NCI-H1417 (cell line): ENCODE measurements at regions not wholly inside any gene's neighbourhood (a gene's known extent, or its start where the extent isn't known, plus 50 kb on each side); places are given as distances from the start of the nearest gene placed in this dataset.
"Not testable (repeated sequence)": the region's sequence is repeated elsewhere in the genome, so short reads cannot be mapped to it uniquely, and the experiment has no call there.

Experiments
- DNase-seq, 3 experiments: peaks; one replicate each; lab custom pipeline; 2025; lab: John Stamatoyannopoulos, UW

DNA sequence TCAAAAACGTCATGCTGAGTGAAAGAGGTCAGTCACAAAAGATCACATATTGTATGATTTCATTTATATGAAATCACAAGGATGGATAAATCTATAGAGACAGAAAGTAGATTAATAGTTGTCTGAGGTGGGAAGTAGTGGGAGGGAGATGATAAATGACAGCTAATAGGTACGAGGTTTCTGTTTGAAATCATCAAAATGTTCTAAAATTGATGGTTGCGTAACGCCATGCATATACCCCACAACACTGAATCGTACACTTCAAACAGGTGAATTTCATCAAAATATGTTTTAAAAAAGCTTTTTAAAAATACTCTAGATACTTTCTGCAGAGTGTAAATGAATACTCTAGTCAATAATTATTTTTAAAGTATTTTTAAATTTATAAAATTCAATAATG is 303.0 kb upstream of the STAC start:
- no peak for DNase-seq

DNA sequence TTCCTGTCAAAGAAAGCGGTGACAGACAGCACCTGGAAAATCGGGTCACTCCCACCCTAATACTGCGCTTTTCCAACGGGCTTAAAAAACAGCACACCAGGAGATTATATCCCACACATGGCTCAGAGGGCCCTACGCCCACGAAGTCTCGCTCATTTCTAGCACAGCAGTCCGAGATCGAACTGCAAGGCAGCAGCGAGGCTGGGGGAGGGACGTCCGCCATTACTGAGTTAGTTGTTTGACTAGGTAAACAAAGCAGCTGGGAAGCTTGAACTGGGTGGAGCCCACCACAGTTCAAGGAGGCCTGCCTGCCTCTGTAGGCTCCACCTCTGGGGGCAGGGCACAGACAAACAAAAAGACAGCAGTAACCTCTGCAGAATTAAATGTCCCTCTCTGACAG is 297.3 kb upstream of the STAC start:
- not testable (repeated sequence) for DNase-seq

DNA sequence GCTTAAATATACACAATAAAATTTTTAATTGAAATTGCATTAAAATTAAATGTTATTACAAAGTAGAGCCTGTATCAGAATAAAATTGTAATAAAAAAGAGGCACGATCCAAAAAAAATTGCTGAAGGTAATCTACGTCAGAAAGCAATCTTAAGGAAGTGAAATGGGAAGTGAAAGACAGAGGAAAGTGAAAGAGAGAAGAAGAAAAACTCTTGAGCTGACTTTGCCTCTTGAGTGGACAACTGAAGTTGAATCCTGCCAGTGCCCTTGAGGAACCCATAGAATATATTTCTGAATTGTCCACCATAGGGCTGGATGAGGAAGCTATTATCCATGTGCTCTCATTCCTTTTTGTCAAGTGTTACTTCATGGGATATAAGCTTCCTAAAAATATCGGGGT is 285.1 kb upstream of the STAC start:
- no peak for DNase-seq

DNA sequence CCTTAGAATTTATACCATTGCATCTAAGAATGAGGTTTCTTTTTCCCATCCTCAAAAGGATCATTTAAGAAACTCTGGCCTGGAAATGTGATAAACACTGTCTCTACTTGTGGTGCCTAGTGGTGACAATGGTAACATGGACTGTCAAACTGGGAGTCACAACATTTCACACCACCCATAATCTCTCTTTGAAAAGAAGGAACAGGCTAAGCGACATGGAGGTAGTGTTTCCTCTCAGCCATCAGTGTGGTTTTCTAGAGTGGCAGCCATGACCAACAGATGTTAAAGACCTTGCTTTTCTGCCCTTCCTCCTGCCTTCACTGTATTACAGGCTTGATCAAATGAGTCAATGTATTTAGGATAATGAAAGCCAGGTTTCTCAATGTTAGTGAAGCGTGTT is 283.1 kb upstream of the STAC start:
- no peak for DNase-seq

DNA sequence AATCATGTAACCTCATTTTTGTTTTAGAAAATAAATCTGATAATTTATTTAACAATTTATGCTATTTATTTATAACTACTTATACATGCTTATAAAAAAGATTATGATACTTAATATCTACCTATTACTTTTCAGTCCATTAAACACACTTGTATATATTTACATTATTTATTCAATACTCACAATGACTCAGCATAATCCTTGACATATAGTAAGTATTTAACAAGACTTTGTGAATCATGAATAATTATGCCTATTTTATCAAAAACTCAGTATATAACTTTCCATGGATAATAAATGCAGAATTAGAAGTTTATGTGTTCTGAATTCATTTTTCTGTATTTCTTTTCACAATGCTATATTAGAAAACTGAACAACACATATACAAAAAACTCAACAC is 266.0 kb upstream of the STAC start:
- DNase-seq, result no peak

DNA sequence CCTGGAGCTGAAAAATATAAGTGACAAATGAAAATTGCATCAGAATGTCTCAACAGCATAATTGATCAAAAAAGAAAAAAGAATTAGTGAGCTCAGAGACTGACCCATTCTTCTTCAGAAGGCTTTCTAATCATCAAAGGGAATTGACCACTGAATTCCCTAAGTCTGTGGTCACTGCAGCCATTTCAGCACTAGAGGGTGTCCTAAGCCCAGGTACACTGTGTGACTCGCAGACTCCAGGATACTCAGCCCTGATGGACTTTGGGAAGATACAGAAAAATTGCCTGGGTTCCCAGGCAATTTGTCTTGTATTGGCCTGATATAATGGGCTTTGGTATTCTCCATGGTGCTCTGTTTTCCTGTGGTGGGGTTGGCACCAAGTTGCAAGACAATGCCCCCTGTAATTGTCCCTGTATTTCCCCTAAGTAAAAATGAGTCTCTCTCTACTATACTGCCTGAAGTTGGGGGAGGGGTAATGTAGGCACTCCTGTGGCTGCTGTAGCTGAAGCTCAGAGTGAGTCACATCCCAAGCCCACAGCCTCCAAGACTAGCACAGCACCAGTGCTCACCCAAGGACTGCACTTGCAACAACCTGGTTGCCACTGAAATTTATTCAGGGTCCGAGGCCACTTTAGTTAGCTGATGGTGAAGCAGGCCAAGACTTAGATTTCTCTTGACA is 256.0 kb upstream of the STAC start:
- DNase-seq, result peak in 1 of 3 experiments; percentile 23

DNA sequence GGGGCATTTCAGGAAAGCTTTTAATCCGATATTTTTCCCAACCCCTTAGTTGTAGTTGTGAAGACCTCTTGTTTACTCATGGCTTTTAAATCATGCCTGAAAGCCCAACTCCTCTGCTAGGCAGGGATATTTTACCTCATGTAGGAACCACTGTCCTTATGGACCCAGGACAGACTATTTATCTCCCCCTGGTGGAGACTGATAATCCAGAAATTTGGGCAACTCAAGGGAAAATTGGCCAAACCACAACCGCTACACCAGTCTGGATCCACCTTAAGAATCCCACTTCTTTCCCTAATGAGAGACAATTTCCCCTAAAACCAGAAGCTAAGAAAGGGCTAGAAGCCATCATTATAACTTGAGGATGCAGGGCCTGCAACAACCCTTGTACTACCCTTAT is 248.1 kb upstream of the STAC start:
- no peak for DNase-seq

DNA sequence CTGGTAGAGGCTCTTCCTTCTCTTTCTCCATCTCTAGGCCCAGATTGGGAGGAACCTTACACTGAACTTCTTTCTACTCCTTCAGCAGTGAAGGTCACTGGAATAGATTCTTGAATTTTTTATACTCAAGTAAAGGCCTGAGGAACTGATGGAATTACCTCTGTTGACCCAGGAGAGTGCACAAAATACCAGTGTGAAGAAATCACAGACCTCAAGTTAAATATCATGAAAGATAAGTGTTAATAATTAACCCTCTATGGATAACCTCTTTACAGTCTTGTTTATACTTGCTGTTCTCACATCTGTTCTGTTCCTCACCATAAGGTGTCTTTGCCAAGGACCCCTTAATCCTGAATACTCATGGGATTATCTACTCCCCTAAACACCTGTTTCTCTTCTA is 244.4 kb upstream of the STAC start:
- no peak for DNase-seq

DNA sequence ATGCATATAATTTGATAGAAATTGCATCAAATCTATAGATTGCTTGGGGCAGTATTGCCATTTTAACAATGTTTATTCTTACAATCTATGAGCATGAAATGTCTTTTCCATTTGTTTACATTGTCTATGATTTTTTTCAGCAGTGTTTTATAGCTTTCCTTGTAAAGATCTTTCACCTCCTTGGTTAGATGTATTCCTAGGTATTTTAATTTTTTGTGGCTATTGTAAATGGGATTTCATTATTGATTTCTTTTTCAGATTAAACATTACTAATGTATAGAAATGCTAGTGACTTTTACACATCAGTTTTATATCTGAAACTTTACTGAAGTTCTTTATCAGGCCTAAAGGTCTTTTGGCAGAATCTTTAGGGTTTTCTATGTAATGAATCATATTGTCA is 237.6 kb upstream of the STAC start:
- DNase-seq, result no peak

DNA sequence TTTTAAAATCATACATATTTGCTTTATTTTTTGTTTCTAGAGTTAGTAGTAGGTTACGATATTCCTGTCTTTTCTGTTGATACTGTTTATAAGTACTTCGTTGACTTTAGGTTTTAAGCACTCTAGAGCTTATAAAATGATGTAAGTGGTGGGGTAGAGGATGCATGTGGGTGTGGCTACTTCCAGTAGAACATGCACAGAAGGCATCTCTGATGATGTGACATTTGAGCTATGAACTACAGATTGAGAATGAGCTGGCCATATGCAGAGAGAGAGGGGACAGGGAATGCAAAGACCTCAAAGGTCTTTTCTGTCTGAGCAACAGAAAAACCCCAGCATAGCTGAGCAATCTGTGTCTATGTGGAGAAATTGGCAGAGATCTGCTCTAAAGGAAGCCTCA is 233.9 kb upstream of the STAC start:
- DNase-seq, result no peak

DNA sequence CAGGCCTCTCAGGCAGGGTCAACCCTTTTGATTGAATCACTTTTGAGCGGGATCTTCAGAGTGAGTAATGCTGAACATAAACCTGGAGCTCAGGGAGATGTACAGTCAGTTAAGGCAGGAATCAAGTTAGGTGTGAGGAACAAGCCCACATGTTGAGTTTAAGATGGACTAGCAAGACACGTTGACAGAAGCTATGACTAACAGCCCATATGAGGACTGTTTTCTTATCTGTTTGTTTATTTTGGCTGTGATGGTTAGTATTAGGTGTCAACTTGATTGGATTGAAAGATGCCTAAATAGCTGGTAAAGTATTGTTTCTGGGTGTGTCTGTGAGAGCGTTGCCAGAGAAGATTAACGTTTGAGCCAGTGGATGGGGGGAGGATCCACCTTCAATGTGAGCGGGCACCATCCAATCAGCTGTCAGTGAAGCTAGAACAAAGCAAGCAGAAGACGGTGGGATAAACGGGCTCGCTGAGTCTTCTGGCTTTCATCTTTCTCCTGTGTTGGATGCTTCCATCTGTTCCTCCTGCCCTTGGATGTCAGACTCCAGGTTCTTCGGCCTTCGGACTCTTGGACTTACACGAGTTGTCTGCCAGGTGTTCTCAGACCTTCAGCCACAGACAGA is 232.3 kb upstream of the STAC start:
- DNase-seq, result no peak

DNA sequence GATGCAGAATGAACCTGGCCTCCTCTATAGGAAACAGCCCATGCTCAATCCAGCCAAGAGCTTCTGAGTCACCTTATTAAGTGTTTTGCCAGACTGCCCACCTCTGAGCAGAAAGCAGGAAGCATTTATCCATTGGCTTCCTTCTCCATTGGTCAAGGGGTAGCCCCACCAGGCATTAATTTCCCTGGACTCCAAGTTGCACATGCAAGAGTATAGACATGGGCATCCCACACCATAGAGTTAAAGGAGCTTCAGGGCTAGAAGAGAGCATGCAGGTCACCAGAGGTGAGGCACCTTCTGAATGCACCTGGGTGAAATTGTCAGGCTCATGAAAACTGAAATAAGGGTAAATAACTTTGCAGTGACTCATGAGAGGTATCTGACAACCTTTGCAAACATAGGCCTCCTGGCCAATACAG is 230.8 kb upstream of the STAC start:
- no peak for DNase-seq

DNA sequence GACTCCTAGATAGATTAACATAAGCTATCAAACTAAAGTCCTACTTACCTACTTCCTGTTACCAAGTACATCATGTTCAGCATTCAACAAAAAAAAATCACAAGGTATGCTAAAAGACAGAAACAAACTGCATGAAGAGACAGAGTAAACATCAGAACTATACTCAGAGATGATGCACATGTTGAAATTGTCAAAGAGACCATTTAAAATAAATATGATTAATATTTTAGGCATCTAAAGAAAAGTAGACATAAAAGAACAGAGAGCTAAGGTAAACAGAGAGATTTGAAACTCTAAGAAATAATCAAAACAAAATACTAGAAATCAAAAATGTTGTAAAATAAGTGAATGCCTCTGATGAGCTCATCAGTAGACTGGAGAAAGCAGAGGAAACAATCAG is 224.8 kb upstream of the STAC start:
- DNase-seq, result no peak

DNA sequence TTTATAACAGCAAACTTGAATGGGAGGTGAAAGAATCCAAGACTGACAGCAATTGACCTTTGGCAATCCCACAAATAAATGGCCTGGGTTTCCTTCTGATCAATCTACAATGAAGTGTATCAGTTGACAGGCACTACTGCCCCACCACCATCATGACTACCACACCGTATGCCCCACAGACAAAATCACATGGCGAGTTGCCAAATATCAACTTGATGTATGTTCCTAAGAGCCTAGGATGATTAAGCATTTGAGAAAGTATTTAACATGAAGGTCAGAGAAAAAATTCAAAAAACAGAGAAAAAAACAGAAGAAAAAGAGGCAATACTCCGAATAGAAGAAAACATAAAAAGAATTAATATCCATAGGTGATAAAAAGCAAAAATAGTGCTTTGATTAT is 215.9 kb upstream of the STAC start:
- no peak for DNase-seq

DNA sequence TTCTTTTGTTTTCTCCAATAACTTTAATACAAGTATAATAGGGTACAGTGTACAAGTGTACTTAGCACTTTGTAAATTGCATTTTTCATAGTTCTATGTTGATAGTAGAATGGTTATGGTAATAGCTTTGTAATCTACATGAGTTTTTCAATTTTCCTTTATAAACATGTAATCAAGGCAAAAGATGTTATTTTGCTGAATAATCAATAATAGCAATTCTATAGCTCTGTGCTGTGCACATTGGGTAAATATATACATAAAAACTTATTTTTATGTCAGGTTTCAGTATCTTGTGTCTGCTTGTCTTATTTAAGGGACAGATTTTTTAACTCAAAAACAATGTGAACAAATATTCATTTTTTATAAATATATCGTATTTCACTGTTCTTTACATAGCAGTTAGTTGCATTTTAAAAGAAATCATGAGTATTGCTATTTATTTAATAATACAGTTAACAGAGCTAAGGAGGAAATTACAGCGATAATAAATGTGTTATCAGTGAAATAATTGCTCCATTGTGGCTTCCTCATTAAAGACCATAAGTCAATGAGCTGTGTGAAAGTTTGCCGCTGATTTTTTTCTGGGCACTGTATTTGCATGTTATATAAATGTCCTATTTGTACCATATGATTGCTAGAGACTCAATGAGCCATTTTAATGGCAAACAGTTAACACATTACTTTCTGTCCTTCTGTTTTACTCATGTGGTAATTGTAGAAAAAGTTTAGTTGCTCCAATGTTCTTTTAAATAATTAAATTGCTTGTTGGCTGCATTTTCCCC is 214.6 kb upstream of the STAC start:
- DNase-seq, result peak in 1 of 3 experiments; percentile 0

DNA sequence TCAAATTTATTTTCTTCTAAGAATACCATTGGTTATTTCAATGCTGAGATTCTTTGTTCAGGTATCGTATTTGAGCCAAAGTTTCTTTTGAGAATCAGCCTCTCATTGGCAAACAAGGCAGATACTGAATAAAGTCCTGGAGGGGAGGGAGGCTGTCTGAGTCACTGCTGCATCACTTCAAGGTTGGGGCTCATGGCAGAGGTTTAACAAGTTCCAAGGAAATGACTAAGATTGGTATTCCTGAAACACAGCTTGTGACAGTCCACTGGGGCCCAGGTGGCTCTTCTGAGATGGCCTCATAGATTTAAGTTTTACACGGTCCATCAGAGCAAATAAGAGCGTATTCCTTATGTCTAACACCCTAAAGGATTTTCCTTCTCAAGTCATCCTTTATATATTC is 213.8 kb upstream of the STAC start:
- DNase-seq, result no peak

DNA sequence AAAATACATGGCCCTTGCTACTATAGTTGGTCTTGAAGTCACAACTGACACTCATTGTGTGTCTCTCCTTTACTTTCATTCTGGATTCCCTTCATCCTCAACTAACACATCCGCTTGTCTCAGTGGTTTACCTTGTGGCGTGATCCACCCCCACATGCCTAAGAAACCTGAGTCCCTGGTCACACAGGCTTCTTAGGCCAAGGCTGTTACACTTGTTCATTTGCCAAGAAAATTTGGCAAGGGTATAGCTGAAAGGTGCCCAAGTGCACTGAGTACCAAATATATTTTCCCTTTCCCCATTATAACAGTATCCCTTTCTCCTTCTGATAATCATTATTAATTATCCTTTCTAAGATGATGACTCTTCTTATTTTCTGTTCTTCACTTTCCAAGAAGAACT is 207.6 kb upstream of the STAC start:
- DNase-seq, result no peak

DNA sequence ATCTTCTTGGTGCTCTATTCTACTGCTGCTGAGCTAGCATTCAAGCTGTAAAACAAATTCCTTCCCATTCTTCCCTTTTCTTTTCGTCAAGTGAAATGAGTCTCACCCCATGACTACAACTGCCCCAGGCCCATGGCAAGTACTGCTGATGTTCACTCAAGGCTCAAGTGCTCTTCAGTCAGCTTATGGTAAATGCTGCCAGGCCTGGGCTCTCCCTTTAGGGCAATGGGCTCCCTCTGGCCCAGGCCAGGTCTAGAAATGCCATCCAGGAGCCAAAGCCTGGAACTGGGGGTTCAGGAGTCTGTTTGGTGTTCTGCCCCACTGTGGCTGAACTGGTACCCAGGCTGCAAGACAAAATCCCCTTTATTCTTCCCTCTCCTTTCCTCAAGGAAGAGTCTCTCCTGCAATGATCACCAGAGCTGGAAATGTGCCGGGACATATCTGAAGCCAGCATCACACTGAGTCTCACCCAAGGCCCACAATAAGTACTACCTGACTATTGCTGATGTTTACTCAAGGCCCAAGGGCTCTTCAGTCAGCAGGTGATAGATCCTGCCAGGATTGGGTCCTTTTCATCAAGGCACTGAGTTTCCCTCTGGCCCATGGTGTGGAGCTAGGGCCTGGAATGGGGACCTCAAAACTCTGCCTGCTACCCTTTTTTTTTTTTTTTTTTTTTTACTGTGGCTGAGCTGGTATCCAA is 205.0 kb upstream of the STAC start:
- peak in 2 of 3 experiments; percentile 9 to 30 for DNase-seq

DNA sequence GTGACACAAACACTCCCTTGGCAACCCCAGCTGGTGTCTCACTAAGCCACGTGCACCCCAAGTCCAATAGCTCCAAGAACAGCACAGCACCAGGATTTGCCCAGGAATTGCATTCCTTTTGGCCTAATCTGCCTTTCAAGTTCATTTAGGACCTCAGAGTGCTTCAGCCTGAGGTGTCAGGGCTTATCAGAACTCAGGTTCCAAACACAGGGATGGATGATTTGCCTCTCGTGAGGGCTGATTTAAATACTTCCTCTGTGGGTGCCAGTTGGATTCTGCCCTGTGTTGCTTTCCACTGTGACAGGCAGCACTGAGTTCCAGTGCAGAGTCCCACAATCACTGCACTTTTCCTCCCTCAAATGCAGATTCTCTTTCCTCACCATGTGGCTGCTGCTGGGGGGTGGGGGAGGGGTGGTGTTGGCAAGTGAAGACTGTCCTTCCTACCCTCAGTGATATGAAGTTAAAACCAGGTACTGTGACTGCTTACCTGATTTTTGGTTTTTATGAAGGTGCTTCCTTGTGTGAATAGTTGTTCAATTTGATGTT is 204.3 kb upstream of the STAC start:
- no peak for DNase-seq

DNA sequence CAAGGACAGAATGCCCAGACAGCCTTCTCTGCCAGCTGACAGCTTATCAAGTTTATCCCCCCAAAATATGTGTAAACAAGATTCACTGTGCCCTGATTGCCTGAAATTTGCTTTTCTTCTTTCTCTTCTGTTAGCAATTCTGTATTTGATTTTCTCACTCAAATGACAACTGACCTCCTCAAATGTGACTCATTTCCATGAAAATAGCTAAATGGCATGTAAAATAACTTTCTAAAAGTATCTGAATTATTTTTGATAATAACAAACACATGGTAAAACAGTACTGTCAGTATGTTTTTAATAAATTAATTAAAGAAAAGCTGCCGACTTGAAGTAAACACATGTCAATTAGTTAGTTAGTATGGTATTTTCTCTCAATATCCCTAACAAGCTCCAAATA is 202.3 kb upstream of the STAC start:
- no peak for DNase-seq

DNA sequence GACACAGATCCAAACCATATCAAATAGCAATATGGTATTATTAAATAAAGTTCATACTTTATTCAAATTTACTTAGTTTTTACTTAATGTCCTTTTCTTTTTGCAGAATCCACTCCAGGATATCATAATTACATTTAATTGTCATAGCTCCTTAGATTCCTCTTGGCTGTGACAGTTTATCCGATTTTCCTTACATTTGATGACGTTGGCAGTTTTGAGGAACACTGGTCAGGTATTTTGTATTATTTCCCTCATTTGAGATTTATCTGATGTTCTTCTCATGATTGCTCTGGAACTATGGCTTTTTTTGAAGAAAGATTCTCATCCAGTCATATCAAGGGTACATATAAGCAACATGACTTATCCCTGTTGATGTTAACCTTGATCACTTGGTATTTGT is 198.3 kb upstream of the STAC start:
- no peak for DNase-seq

DNA sequence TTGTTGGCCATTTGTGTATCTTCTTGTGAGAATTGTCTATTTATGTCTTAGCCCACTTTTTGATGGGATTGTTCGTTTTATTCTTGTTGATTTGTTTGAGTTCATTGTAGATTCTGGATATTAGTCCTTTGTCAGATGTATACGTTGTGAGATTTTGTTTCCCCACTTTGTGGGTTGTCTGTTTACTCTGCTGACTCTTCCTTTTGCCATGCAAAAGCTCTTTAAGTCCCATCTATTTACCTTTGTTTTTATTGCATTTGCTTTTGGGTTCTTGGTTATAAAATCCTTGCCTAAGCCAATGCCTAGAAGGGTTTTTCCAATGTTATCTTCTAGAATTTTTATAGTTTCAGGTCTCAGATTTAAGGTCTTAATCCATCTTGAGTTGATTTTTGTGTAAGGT is 193.1 kb upstream of the STAC start:
- not testable (repeated sequence) for DNase-seq
